ENCODE measurements at regions not wholly inside any gene's neighbourhood (a gene's known extent, or its start where the extent isn't known, plus 50 kb on each side); places are given as distances from the start of the nearest gene placed in this dataset.

- DNase-seq (no peak), ATAC-seq (no peak)
- Mint-ChIP-seq H3K36me3 (no peaks in the 10 kb centered on the region), H3K4me1 (no peaks in the 10 kb centered on the region), H3K27ac (no peak overlapping the region), H3K27me3 (peaks cover 27 to 52% (median 38%) of the 10 kb centered on the region in 5 donors), H3K9me3 (peaks cover 0 to 4% (median 0%) of the 10 kb centered on the region in 11 donors), H3K4me3 (no peak overlapping the region)
- H3K4me3 ChIP-seq (ENCODE audit: low read length): no peak overlapping the region
- intact Hi-C loops (cut with micrococcal nuclease): no loop called here
- POLR2A ChIA-PET: no interaction called here
- CTCF ChIA-PET: no interaction called here
- H3K27me3 ChIP-seq (ENCODE audit: control insufficient read depth in 2 of 2, insufficient read depth in 2 of 2, low read length in 2 of 2): peaks cover 0 to 3% of the 10 kb centered on the region in 2 donors
- H3K27ac ChIP-seq (ENCODE audit: low read depth, low read length): no peak overlapping the region
- no peaks in the 10 kb centered on the region for H3K4me1 ChIP-seq (ENCODE audit: control insufficient read depth in 2 of 2, insufficient read depth in 2 of 2, low read length in 2 of 2)
- H3K36me3 ChIP-seq (ENCODE audit: control insufficient read depth in 2 of 3, insufficient read depth in 3 of 3, low read length in 3 of 3): no peaks in the 10 kb centered on the region
- H3K9me3 ChIP-seq (ENCODE audit: control insufficient read depth in 2 of 3, low read length in 3 of 3): no peaks in the 10 kb centered on the region
These were observed 223.3 kb upstream of the HEY2 start for GRCh38 chr6:125526007-125526720.

DNA sequence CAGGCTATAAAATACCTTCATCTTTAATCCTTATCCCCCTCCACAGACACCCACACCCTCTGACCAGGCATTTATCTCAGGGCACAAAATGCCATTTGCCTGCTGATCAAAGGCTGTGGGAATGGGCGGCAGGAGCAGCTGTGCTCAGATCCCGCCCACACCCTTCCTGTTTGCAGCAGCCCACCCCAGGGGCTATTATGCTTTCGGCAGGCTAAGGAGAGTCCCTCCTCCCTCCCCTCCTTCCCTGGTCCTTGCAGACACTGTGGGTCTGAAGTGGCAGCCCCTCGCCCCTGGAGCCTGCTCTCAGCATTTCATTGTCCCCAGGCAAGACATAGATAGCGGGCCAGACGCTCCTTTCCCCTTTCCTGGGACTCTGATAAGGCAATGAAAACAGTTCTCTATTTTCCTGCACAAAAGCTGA is 220.8 kb upstream of the HEY2 start:
- H3K9me3 ChIP-seq (ENCODE audit: control insufficient read depth in 2 of 3, low read length in 3 of 3): no peaks in the 10 kb centered on the region
- Mint-ChIP-seq H3K27ac (no peak overlapping the region), H3K9me3 (peaks cover 0 to 4% (median 0%) of the 10 kb centered on the region in 11 donors), H3K4me3 (no peak overlapping the region), H3K4me1 (peaks cover 0 to 6% (median 1%) of the 10 kb centered on the region in 7 donors), H3K36me3 (no peaks in the 10 kb centered on the region), H3K27me3 (peaks cover 36 to 58% (median 44%) of the 10 kb centered on the region in 5 donors)
- ChIA-PET POLR2A (no interaction called here), CTCF (interaction anchor here (0.7 kb wide), 1 partner anchor 47 kb away, joined by 3 read pairs; no protein-coding TSS in a partner anchor)
- no peak overlapping the region for H3K4me3 ChIP-seq (ENCODE audit: low read length)
- no peaks in the 10 kb centered on the region for H3K36me3 ChIP-seq (ENCODE audit: control insufficient read depth in 2 of 3, insufficient read depth in 3 of 3, low read length in 3 of 3)
- H3K27ac ChIP-seq (ENCODE audit: low read depth, low read length): no peak overlapping the region
- no peaks in the 10 kb centered on the region for H3K4me1 ChIP-seq (ENCODE audit: control insufficient read depth in 2 of 2, insufficient read depth in 2 of 2, low read length in 2 of 2)
- DNase-seq (no peak), ATAC-seq (no peak)
- peaks cover 0 to 3% of the 10 kb centered on the region in 2 donors for H3K27me3 ChIP-seq (ENCODE audit: control insufficient read depth in 2 of 2, insufficient read depth in 2 of 2, low read length in 2 of 2)
- intact Hi-C loops (cut with micrococcal nuclease): no loop called here

- peaks cover 0 to 3% of the 10 kb centered on the region in 2 donors for H3K27me3 ChIP-seq (ENCODE audit: control insufficient read depth in 2 of 2, insufficient read depth in 2 of 2, low read length in 2 of 2)
- H3K4me3 ChIP-seq (ENCODE audit: low read length): no peak overlapping the region
- Mint-ChIP-seq H3K36me3 (no peaks in the 10 kb centered on the region), H3K27me3 (peaks cover 41 to 62% (median 48%) of the 10 kb centered on the region in 5 donors), H3K4me3 (no peak overlapping the region), H3K4me1 (peaks cover 0 to 8% (median 3%) of the 10 kb centered on the region in 7 donors), H3K27ac (no peak overlapping the region), H3K9me3 (peaks cover 0 to 4% (median 0%) of the 10 kb centered on the region in 11 donors)
- ChIA-PET POLR2A (no interaction called here), CTCF (interaction anchor here (0.7 kb wide), 1 partner anchor 47 kb away, joined by 3 read pairs; no protein-coding TSS in a partner anchor)
- no peaks in the 10 kb centered on the region for H3K9me3 ChIP-seq (ENCODE audit: control insufficient read depth in 2 of 3, low read length in 3 of 3)
- intact Hi-C loops (cut with micrococcal nuclease): no loop called here
- no peak for ATAC-seq
- H3K36me3 ChIP-seq (ENCODE audit: control insufficient read depth in 2 of 3, insufficient read depth in 3 of 3, low read length in 3 of 3): no peaks in the 10 kb centered on the region
- H3K4me1 ChIP-seq (ENCODE audit: control insufficient read depth in 2 of 2, insufficient read depth in 2 of 2, low read length in 2 of 2): no peaks in the 10 kb centered on the region
- H3K27ac ChIP-seq (ENCODE audit: low read depth, low read length): no peak overlapping the region
- no peak for DNase-seq
These were observed 220.4 kb upstream of the HEY2 start for GRCh38 chr6:125529061-125529460.

DNA sequence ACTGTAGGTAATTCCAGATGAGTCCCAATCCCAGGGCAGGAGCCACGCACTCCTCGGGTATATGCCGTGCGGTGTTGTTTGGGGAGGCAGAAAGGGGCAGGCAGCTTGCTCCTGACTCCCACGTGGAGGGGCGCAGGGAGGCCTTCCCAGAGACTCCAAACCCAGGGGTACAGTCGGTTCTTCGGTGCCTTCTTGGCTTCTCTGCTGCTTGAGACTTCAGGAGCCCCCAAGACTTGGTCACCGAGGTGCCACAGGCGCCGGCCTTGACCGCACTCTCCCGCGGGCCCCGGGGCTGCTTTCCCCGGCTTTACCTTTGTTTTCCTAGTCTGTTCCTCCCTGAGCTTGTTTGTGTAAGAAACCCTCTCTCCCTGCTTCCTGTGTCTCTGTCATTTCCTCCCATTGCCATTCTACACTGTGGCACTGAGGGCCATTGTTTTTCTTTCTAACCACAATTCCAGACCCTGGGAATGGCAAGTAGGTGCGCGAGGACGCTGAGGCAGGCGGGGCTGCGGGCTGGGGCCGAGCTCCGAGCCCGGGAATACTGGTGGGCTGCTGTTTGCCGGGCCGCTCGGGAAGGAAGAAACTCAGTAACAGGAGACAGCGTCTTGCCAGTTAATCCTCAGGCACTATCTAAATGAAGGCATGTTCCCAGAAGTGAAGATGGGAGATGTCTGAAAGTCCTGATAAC is 215.6 kb upstream of the HEY2 start:
- ChIA-PET CTCF (no interaction called here), POLR2A (interaction anchor here (0.5 kb wide), 1 partner anchor 57 kb away, joined by 3 read pairs; no protein-coding TSS in a partner anchor)
- H3K9me3 Mint-ChIP-seq: no peaks in the 10 kb centered on the region
- Histone ChIP-seq H3K27ac (ENCODE audit: low read depth, low read length) (no peak overlapping the region), H3K4me3 (ENCODE audit: low read length) (no peak overlapping the region), H3K36me3 (ENCODE audit: control insufficient read depth in 2 of 3, insufficient read depth in 3 of 3, low read length in 3 of 3) (no peaks in the 10 kb centered on the region), H3K9me3 (ENCODE audit: control insufficient read depth in 2 of 3, low read length in 3 of 3) (no peaks in the 10 kb centered on the region), H3K27me3 (ENCODE audit: control insufficient read depth in 2 of 2, insufficient read depth in 2 of 2, low read length in 2 of 2) (peaks cover 0 to 3% of the 10 kb centered on the region in 2 donors), H3K4me1 (ENCODE audit: control insufficient read depth in 2 of 2, insufficient read depth in 2 of 2, low read length in 2 of 2) (no peaks in the 10 kb centered on the region)
- H3K27ac Mint-ChIP-seq: no peak overlapping the region
- H3K4me1 Mint-ChIP-seq: peaks cover 0 to 10% (median 3%) of the 10 kb centered on the region in 7 donors
- no peak overlapping the region for H3K4me3 Mint-ChIP-seq
- peaks cover 50 to 76% (median 67%) of the 10 kb centered on the region in 5 donors for H3K27me3 Mint-ChIP-seq
- intact Hi-C loops (cut with micrococcal nuclease): no loop called here
- H3K36me3 Mint-ChIP-seq: no peaks in the 10 kb centered on the region
- ATAC-seq: no peak
- DNase-seq: no peak

- no peaks in the 10 kb centered on the region for H3K36me3 Mint-ChIP-seq
- Histone ChIP-seq H3K9me3 (ENCODE audit: control insufficient read depth in 2 of 3, low read length in 3 of 3) (no peaks in the 10 kb centered on the region), H3K4me1 (ENCODE audit: control insufficient read depth in 2 of 2, insufficient read depth in 2 of 2, low read length in 2 of 2) (no peaks in the 10 kb centered on the region), H3K27ac (ENCODE audit: low read depth, low read length) (no peak overlapping the region), H3K4me3 (ENCODE audit: low read length) (no peak overlapping the region), H3K36me3 (ENCODE audit: control insufficient read depth in 2 of 3, insufficient read depth in 3 of 3, low read length in 3 of 3) (no peaks in the 10 kb centered on the region), H3K27me3 (ENCODE audit: control insufficient read depth in 2 of 2, insufficient read depth in 2 of 2, low read length in 2 of 2) (peaks cover 0 to 3% of the 10 kb centered on the region in 2 donors)
- no peak overlapping the region for H3K27ac Mint-ChIP-seq
- ChIA-PET CTCF (no interaction called here), POLR2A (interaction anchor here (0.5 kb wide), 1 partner anchor 56 kb away, joined by 3 read pairs; no protein-coding TSS in a partner anchor)
- peaks cover 0 to 10% (median 3%) of the 10 kb centered on the region in 7 donors for H3K4me1 Mint-ChIP-seq
- no peaks in the 10 kb centered on the region for H3K9me3 Mint-ChIP-seq
- DNase-seq (no peak), ATAC-seq (no peak)
- intact Hi-C loops (cut with micrococcal nuclease): no loop called here
- H3K27me3 Mint-ChIP-seq: peaks cover 44 to 75% (median 63%) of the 10 kb centered on the region in 5 donors
- H3K4me3 Mint-ChIP-seq: no peak overlapping the region
These were observed 214.8 kb upstream of the HEY2 start for GRCh38 chr6:125534430-125535263.

GRCh38 chr6:125537090-125537489 is 212.3 kb upstream of the HEY2 start:
- H3K9me3 Mint-ChIP-seq: no peaks in the 10 kb centered on the region
- POLR2A ChIA-PET: no interaction called here
- intact Hi-C loops (cut with micrococcal nuclease): no loop called here
- H3K27ac Mint-ChIP-seq: no peak overlapping the region
- H3K4me1 Mint-ChIP-seq: peaks cover 0 to 10% (median 3%) of the 10 kb centered on the region in 7 donors
- H3K4me3 ChIP-seq (ENCODE audit: low read length): no peak overlapping the region
- H3K4me3 Mint-ChIP-seq: no peak overlapping the region
- H3K27me3 Mint-ChIP-seq: peaks cover 42 to 71% (median 53%) of the 10 kb centered on the region in 5 donors
- no peaks in the 10 kb centered on the region for H3K9me3 ChIP-seq (ENCODE audit: control insufficient read depth in 2 of 3, low read length in 3 of 3)
- no peaks in the 10 kb centered on the region for H3K36me3 Mint-ChIP-seq
- ATAC-seq (no peak), DNase-seq (no peak)
- no peaks in the 10 kb centered on the region for H3K27me3 ChIP-seq (ENCODE audit: control insufficient read depth in 2 of 2, insufficient read depth in 2 of 2, low read length in 2 of 2)
- H3K36me3 ChIP-seq (ENCODE audit: control insufficient read depth in 2 of 3, insufficient read depth in 3 of 3, low read length in 3 of 3): no peaks in the 10 kb centered on the region
- no peaks in the 10 kb centered on the region for H3K4me1 ChIP-seq (ENCODE audit: control insufficient read depth in 2 of 2, insufficient read depth in 2 of 2, low read length in 2 of 2)
- CTCF ChIA-PET: no interaction called here
- H3K27ac ChIP-seq (ENCODE audit: low read depth, low read length): no peak overlapping the region
